AG04449 (cell line): ENCODE measurements at regions not wholly inside any gene's neighbourhood (a gene's known extent, or its start where the extent isn't known, plus 50 kb on each side); places are given as distances from the start of the nearest gene placed in this dataset.
"Not testable (repeated sequence)": the region's sequence is repeated elsewhere in the genome, so short reads cannot be mapped to it uniquely, and the experiment has no call there.

Experiments used
- CTCF ChIA-PET: fragments of 350-600 bp; formaldehyde crosslinking; extraction: SDS; loops from one replicate; lab custom pipeline; 2021; ENCODE audit warnings: antibody characterized with exemption; lab: Yijun Ruan, JAX
- POLR2A ChIA-PET: fragments of 400-600, 350-600 bp; formaldehyde crosslinking; extraction: SDS; loops from one replicate; lab custom pipeline; 2020; ENCODE audit warnings: antibody characterized with exemption, inconsistent platforms; lab: Yijun Ruan, JAX
- DNase-seq: peaks from one replicate; pipeline ENCODE4 v3.0.0-alpha.2; 2010; ENCODE audit warnings: low read depth, low spot score
- H3K4me3 ChIP-seq: 2 replicates; pipeline ENCODE4 v1.5.1; 2011; ENCODE audit warnings: low read depth, mild to moderate bottlenecking, control low read depth, low read length
- TF ChIP-seq, protein P1 (sequence below): IDR thresholded peaks from one replicate; pipeline ENCODE4 v1.5.1; 2011; ENCODE audit warnings: mild to moderate bottlenecking, moderate library complexity, low read length, control low read depth, inconsistent platforms; ENCODE audit not compliant: insufficient read depth; ENCODE audit errors: missing control alignments

- no peak for DNase-seq
- CTCF ChIA-PET: no interaction called here
- POLR2A ChIA-PET: no interaction called here
- H3K4me3 ChIP-seq: no peak overlapping the region
- TF ChIP-seq, protein P1, sequence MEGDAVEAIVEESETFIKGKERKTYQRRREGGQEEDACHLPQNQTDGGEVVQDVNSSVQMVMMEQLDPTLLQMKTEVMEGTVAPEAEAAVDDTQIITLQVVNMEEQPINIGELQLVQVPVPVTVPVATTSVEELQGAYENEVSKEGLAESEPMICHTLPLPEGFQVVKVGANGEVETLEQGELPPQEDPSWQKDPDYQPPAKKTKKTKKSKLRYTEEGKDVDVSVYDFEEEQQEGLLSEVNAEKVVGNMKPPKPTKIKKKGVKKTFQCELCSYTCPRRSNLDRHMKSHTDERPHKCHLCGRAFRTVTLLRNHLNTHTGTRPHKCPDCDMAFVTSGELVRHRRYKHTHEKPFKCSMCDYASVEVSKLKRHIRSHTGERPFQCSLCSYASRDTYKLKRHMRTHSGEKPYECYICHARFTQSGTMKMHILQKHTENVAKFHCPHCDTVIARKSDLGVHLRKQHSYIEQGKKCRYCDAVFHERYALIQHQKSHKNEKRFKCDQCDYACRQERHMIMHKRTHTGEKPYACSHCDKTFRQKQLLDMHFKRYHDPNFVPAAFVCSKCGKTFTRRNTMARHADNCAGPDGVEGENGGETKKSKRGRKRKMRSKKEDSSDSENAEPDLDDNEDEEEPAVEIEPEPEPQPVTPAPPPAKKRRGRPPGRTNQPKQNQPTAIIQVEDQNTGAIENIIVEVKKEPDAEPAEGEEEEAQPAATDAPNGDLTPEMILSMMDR: no peak
Observed at GRCh38 chr5:54387031-54387430, 68.5 kb upstream of the HSPB3 start.

DNA sequence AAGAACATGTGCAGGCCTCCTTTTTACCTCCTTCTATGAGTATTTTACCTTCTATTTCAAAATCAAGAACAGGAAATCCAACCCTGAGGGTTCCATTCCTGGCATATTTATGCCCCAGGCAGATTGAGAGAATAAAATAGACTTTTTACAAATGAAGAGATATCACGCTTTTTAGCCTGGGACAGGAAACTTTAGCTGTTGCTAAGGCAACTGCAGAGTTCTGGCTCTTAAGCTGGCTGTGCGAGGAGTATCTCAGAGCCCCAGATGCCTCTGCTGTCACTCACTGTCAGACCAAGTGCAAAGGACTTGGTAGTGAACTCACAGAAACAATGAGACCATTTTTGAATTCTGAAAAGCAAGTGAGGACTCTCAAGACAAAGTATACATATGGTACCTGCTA, 69.5 kb upstream of the HSPB3 start:
- POLR2A ChIA-PET: no interaction called here
- CTCF ChIA-PET: interaction anchor here (0.6 to 1.5 kb wide), 4 partner anchors 17 to 33 kb away, joined by 3 to 5 read pairs (median 3); no protein-coding TSS in a partner anchor
- TF ChIP-seq, protein P1: no peak

GRCh38 chr5:54384356-54384933, 71.1 kb upstream of the HSPB3 start:
- TF ChIP-seq, protein P1: no peak
- ChIA-PET POLR2A (no interaction called here), CTCF (interaction anchor here (1.2 to 1.7 kb wide), 4 partner anchors 8 to 105 kb away, joined by 3 to 5 read pairs (median 4); no protein-coding TSS in a partner anchor)

More for the DNA sequence above, 69.5 kb upstream of the HSPB3 start:
- DNase-seq: no peak
- no peak overlapping the region for H3K4me3 ChIP-seq

GRCh38 chr5:54383941-54384340, 71.6 kb upstream of the HSPB3 start:
- CTCF ChIA-PET: interaction anchor here (1.2 to 1.7 kb wide), 3 partner anchors 9 to 105 kb away, joined by 3 to 5 read pairs (median 4); no protein-coding TSS in a partner anchor

More at GRCh38 chr5:54384356-54384933, 71.1 kb upstream of the HSPB3 start:
- no peak for DNase-seq
- no peak overlapping the region for H3K4me3 ChIP-seq

GRCh38 chr5:54383225-54383901, 72.1 kb upstream of the HSPB3 start:
- POLR2A ChIA-PET: no interaction called here
- no peak for DNase-seq
- no peak overlapping the region for H3K4me3 ChIP-seq
- CTCF ChIA-PET: interaction anchor here (0.7 to 1.3 kb wide), 3 partner anchors 9 to 36 kb away, joined by 3 to 5 read pairs (median 4); no protein-coding TSS in a partner anchor
- TF ChIP-seq, protein P1: no peak

More at GRCh38 chr5:54383941-54384340, 71.6 kb upstream of the HSPB3 start:
- TF ChIP-seq, protein P1: no peak
- POLR2A ChIA-PET: no interaction called here
- no peak overlapping the region for H3K4me3 ChIP-seq
- DNase-seq: no peak

GRCh38 chr5:54381319-54381718, 70.9 kb upstream of the ARL15 start:
- POLR2A ChIA-PET, CTCF ChIA-PET, DNase-seq, H3K4me3 ChIP-seq: not testable (repeated sequence)
